Esophagus squamous epithelium (tissue), 4 donors: ENCODE measurements at regions not wholly inside any gene's neighbourhood (a gene's known extent, or its start where the extent isn't known, plus 50 kb on each side); places are given as distances from the start of the nearest gene placed in this dataset.

Source experiments
- POLR2A ChIP-seq, 4 donors: fragments of 450-650 bp; IDR thresholded peaks; one replicate each; pipeline ENCODE4 v1.6.1; 2017; ENCODE audit warnings: antibody characterized with exemption in 4 of 4, mild to moderate bottlenecking in 4 of 4, moderate library complexity in 3 of 4
- TF ChIP-seq, protein P1 (sequence below), 6 experiments: fragments of 450-650 bp in 4 of 6; fragments of 200-600 bp in 2 of 6; sonication (generic) in 2 of 6; IDR thresholded peaks; one replicate each; pipeline ENCODE4 v1.5.1; 2016 to 2019; ENCODE audit warnings: antibody characterized with exemption in 6 of 6, mild to moderate bottlenecking in 4 of 6, moderate library complexity in 4 of 6

DNA sequence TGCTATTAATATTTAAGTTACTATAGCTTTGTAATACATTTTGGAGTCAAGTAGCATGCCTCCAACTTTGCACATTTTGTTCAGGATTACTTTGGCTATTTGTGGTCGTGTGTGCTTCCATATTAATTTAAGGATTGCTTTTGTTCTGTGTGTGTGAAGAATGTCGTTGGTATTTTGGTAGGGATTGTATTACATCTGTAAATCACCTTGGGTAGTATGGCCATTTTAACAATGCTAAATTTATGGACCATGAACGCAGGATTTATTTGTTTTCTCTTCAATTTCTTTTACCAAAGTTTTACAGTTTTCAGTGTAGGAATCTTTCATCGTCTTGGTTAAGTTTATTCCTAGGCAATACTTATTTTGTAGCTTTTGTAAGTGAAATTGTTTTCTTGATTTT, 758.0 kb downstream of the FRK start:
- no peak for TF ChIP-seq POLR2A (IDR thresholded peaks at IDR 0.05)
- TF ChIP-seq, protein P1, sequence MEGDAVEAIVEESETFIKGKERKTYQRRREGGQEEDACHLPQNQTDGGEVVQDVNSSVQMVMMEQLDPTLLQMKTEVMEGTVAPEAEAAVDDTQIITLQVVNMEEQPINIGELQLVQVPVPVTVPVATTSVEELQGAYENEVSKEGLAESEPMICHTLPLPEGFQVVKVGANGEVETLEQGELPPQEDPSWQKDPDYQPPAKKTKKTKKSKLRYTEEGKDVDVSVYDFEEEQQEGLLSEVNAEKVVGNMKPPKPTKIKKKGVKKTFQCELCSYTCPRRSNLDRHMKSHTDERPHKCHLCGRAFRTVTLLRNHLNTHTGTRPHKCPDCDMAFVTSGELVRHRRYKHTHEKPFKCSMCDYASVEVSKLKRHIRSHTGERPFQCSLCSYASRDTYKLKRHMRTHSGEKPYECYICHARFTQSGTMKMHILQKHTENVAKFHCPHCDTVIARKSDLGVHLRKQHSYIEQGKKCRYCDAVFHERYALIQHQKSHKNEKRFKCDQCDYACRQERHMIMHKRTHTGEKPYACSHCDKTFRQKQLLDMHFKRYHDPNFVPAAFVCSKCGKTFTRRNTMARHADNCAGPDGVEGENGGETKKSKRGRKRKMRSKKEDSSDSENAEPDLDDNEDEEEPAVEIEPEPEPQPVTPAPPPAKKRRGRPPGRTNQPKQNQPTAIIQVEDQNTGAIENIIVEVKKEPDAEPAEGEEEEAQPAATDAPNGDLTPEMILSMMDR (IDR thresholded peaks at IDR 0.05): no peak
